ENCODE measurements at regions not wholly inside any gene's neighbourhood (a gene's known extent, or its start where the extent isn't known, plus 50 kb on each side); places are given as distances from the start of the nearest gene placed in this dataset.
"Not testable (repeated sequence)": the region's sequence is repeated elsewhere in the genome, so short reads cannot be mapped to it uniquely, and the experiment has no call there.

GRCh38 chr15:75100679-75101078, 77.3 kb downstream of the PPCDC start:
- Histone ChIP-seq H3K4me1 (ENCODE audit: control insufficient read depth, insufficient read depth, low read length) (no peaks in the 10 kb centered on the region), H3K9me3 (ENCODE audit: control insufficient read depth, insufficient read depth, low read length) (no peaks in the 10 kb centered on the region), H3K4me3 (ENCODE audit: low read depth, low read length) (no peak overlapping the region), H3K9ac (ENCODE audit: low read depth, low read length) (no peak overlapping the region), H3K27me3 (ENCODE audit: control insufficient read depth, insufficient read depth, low read length) (no peaks in the 10 kb centered on the region), H3K36me3 (ENCODE audit: control insufficient read depth, insufficient read depth, low read length) (no peaks in the 10 kb centered on the region)

DNA sequence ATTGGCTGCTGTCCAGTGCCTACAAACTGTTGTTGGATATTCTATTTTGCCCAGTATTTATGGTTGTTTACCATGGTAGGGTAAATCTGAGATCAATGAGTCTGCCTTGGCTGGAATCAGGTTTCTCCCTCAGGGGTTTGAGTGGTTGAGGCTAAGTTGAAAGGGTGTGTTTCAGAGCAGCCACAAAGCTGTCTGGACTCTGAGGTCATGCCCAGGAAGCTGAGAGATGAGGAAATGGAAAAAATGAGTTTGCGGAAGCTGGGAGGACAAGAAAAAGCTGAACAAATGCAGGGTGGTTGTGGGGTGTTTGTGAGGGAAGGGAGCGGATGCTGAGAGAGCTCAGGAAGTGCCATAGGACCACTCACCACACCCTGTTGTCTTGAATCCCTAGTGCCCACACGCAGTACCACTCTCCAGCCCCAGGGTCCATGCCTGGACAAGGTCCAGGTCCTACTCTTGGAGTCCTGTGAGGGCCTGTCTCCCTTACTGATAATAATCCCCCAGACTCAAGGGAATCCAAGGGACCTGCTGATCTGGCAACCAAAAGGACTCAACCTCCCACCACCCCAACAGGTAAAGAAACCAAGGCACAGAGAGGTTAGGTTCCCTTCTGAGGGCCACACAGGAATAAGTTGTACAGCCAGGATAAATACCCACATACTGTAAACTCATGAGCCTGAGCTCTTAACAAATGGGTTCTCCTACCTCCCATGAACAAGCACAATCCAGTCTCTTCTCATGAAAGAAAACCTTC, 81.6 kb downstream of the PPCDC start:
- Histone ChIP-seq H3K36me3 (ENCODE audit: control insufficient read depth, insufficient read depth, low read length) (no peaks in the 10 kb centered on the region), H3K4me3 (ENCODE audit: low read depth, low read length) (no peak overlapping the region), H3K27me3 (ENCODE audit: control insufficient read depth, insufficient read depth, low read length) (no peaks in the 10 kb centered on the region), H3K4me1 (ENCODE audit: control insufficient read depth, insufficient read depth, low read length) (no peaks in the 10 kb centered on the region), H3K9me3 (ENCODE audit: control insufficient read depth, insufficient read depth, low read length) (no peaks in the 10 kb centered on the region), H3K9ac (ENCODE audit: low read depth, low read length) (no peak overlapping the region)

- no peak overlapping the region for H3K4me3 ChIP-seq (ENCODE audit: low read depth, low read length)
- no peaks in the 10 kb centered on the region for H3K27me3 ChIP-seq (ENCODE audit: control insufficient read depth, insufficient read depth, low read length)
- no peaks in the 10 kb centered on the region for H3K9me3 ChIP-seq (ENCODE audit: control insufficient read depth, insufficient read depth, low read length)
- no peaks in the 10 kb centered on the region for H3K36me3 ChIP-seq (ENCODE audit: control insufficient read depth, insufficient read depth, low read length)
- H3K9ac ChIP-seq (ENCODE audit: low read depth, low read length) = no peak overlapping the region
- no peaks in the 10 kb centered on the region for H3K4me1 ChIP-seq (ENCODE audit: control insufficient read depth, insufficient read depth, low read length)
Observed at GRCh38 chr15:75107516-75107907, 84.1 kb downstream of the PPCDC start.

DNA sequence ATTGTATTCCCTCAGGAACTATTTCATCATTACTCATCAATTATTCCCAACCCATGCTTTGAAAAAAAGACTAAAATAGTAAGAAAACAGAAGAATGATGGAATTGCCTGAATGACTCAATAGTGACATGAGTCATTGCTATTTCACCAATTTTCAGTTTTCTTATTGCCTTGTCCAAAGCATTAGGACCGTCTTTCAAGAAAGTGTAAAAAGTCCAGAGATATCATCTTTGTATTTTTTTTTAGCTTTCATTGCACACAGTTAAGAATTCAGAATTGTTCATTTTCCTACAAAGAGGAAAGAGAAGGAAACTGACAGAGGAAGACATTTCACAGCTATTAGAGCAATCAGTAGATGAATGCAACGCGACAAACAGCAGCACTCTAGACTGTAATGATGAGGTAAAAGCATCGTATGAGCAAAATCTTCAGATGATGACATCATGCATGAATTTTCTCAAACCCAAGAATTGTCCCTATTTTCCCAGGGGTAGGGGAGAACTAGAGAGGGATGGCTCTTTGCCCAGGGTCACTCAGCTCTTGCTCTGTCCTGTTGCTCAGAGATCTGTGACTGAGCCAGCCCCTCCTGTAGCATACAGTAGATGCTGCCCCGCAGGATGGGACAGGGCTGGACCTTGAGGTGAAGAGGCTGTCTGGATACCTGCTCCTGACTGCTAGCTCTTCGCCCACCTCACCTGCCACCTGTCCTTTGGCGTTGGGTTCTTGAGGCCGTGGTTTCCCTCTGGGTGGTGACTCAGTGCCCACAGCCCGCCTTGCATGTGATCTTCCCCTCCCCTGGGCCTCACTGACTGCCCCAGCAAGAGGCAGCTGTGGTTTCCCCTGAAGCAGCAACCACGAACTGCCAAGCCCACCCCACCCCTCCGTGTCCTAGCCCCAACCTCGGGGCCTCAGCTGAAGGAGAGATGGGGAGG, 84.8 kb downstream of the PPCDC start:
- H3K4me3 ChIP-seq (ENCODE audit: low read depth, low read length) = no peak overlapping the region
- H3K9me3 ChIP-seq (ENCODE audit: control insufficient read depth, insufficient read depth, low read length) = no peaks in the 10 kb centered on the region
- H3K36me3 ChIP-seq (ENCODE audit: control insufficient read depth, insufficient read depth, low read length) = no peaks in the 10 kb centered on the region
- H3K27me3 ChIP-seq (ENCODE audit: control insufficient read depth, insufficient read depth, low read length) = no peaks in the 10 kb centered on the region
- no peaks in the 10 kb centered on the region for H3K4me1 ChIP-seq (ENCODE audit: control insufficient read depth, insufficient read depth, low read length)
- no peak overlapping the region for H3K9ac ChIP-seq (ENCODE audit: low read depth, low read length)

- Histone ChIP-seq H3K9ac (ENCODE audit: low read depth, low read length) (no peak overlapping the region), H3K4me3 (ENCODE audit: low read depth, low read length) (no peak overlapping the region), H3K36me3 (ENCODE audit: control insufficient read depth, insufficient read depth, low read length) (no peaks in the 10 kb centered on the region), H3K9me3 (ENCODE audit: control insufficient read depth, insufficient read depth, low read length) (no peaks in the 10 kb centered on the region), H3K27me3 (ENCODE audit: control insufficient read depth, insufficient read depth, low read length) (no peaks in the 10 kb centered on the region), H3K4me1 (ENCODE audit: control insufficient read depth, insufficient read depth, low read length) (no peaks in the 10 kb centered on the region)
Observed at GRCh38 chr15:75109021-75109735, 85.8 kb downstream of the PPCDC start.

DNA sequence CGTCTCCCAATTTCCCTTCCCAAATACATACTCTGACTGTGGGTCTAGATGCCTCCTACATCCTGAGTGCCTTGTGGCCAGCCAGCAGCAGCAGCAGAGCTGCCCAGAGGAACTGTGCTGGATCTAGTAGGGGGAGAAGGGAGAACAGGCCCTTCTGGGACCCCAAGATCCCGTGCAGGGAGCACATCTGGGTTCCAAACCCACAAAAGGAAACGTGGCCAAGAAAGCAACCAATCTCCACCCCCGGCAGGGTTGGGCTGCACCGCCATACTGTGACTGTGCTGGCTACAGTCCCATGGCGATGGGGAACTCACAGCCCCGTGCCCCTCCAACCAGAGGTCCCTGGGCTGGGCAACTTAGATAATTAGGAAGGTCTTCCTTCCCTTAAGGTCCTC, 86.3 kb downstream of the PPCDC start:
- Histone ChIP-seq H3K27me3 (ENCODE audit: control insufficient read depth, insufficient read depth, low read length) (no peaks in the 10 kb centered on the region), H3K4me3 (ENCODE audit: low read depth, low read length) (no peak overlapping the region), H3K9ac (ENCODE audit: low read depth, low read length) (no peak overlapping the region), H3K4me1 (ENCODE audit: control insufficient read depth, insufficient read depth, low read length) (no peaks in the 10 kb centered on the region), H3K9me3 (ENCODE audit: control insufficient read depth, insufficient read depth, low read length) (no peaks in the 10 kb centered on the region), H3K36me3 (ENCODE audit: control insufficient read depth, insufficient read depth, low read length) (no peaks in the 10 kb centered on the region)

GRCh38 chr15:75112278-75112847, 89.0 kb downstream of the PPCDC start:
- Histone ChIP-seq H3K4me1 (ENCODE audit: control insufficient read depth, insufficient read depth, low read length) (no peaks in the 10 kb centered on the region), H3K9ac (ENCODE audit: low read depth, low read length) (no peak overlapping the region), H3K36me3 (ENCODE audit: control insufficient read depth, insufficient read depth, low read length) (no peaks in the 10 kb centered on the region)

DNA sequence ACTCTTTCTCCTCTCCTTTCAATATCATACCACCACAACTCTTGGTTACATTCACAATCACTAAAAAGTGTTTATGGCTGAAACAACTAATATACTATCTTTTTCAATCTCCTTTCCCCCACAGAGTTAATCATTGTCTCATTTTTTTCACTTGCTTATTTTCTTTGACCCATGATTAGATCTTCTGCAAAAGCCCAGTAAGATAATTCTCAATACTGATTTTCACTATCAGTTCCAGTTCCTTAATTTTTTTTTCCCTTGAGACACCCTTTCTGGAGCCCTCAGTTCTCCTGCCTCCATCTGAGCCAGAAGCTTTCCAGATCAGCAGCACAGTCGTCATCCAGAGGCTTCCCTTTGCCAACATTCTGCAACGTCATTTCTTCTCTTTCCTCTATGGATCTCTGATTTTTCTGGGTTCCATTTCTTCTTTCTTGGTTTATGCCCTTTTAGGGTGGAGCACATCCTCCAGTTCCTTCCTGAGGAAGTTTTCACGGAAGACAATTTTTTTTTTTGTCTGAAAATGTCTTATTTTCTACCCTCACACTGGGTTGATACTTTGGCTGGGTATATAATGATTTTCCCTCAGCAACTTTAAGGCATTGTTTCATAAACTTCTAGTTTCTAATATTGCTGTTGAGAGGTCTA, 88.7 kb upstream of the C15orf39 start:
- Histone ChIP-seq H3K9ac (ENCODE audit: low read depth, low read length) (no peak overlapping the region), H3K9me3 (ENCODE audit: control insufficient read depth, insufficient read depth, low read length) (no peaks in the 10 kb centered on the region), H3K36me3 (ENCODE audit: control insufficient read depth, insufficient read depth, low read length) (no peaks in the 10 kb centered on the region), H3K4me3 (ENCODE audit: low read depth, low read length) (no peak overlapping the region), H3K27me3 (ENCODE audit: control insufficient read depth, insufficient read depth, low read length) (no peaks in the 10 kb centered on the region), H3K4me1 (ENCODE audit: control insufficient read depth, insufficient read depth, low read length) (no peaks in the 10 kb centered on the region)

More at GRCh38 chr15:75112278-75112847, 89.0 kb downstream of the PPCDC start:
- H3K27me3 ChIP-seq (ENCODE audit: control insufficient read depth, insufficient read depth, low read length) = no peaks in the 10 kb centered on the region
- H3K4me3 ChIP-seq (ENCODE audit: low read depth, low read length) = no peak overlapping the region
- no peaks in the 10 kb centered on the region for H3K9me3 ChIP-seq (ENCODE audit: control insufficient read depth, insufficient read depth, low read length)

GRCh38 chr15:75114327-75114726, 87.4 kb upstream of the C15orf39 start:
- Histone ChIP-seq H3K27me3 (ENCODE audit: control insufficient read depth, insufficient read depth, low read length) (no peaks in the 10 kb centered on the region), H3K4me3 (ENCODE audit: low read depth, low read length) (no peak overlapping the region), H3K36me3 (ENCODE audit: control insufficient read depth, insufficient read depth, low read length) (no peaks in the 10 kb centered on the region), H3K9ac (ENCODE audit: low read depth, low read length) (no peak overlapping the region), H3K9me3 (ENCODE audit: control insufficient read depth, insufficient read depth, low read length) (no peaks in the 10 kb centered on the region), H3K4me1 (ENCODE audit: control insufficient read depth, insufficient read depth, low read length) (no peaks in the 10 kb centered on the region)

- no peak overlapping the region for H3K4me3 ChIP-seq (ENCODE audit: low read depth, low read length)
- H3K9me3 ChIP-seq (ENCODE audit: control insufficient read depth, insufficient read depth, low read length) = no peaks in the 10 kb centered on the region
- no peaks in the 10 kb centered on the region for H3K27me3 ChIP-seq (ENCODE audit: control insufficient read depth, insufficient read depth, low read length)
- no peaks in the 10 kb centered on the region for H3K36me3 ChIP-seq (ENCODE audit: control insufficient read depth, insufficient read depth, low read length)
- no peaks in the 10 kb centered on the region for H3K4me1 ChIP-seq (ENCODE audit: control insufficient read depth, insufficient read depth, low read length)
- no peak overlapping the region for H3K9ac ChIP-seq (ENCODE audit: low read depth, low read length)
Observed at GRCh38 chr15:75114796-75115195, 86.9 kb upstream of the C15orf39 start.

- not testable (repeated sequence) for H3K9ac ChIP-seq (ENCODE audit: low read depth, low read length); H3K27me3 ChIP-seq (ENCODE audit: control insufficient read depth, insufficient read depth, low read length); H3K4me3 ChIP-seq (ENCODE audit: low read depth, low read length); H3K9me3 ChIP-seq (ENCODE audit: control insufficient read depth, insufficient read depth, low read length); H3K36me3 ChIP-seq (ENCODE audit: control insufficient read depth, insufficient read depth, low read length); H3K4me1 ChIP-seq (ENCODE audit: control insufficient read depth, insufficient read depth, low read length)
Observed at GRCh38 chr15:75115411-75115913, 86.2 kb upstream of the C15orf39 start.
